ENCODE measurements at regions not wholly inside any gene's neighbourhood (a gene's known extent, or its start where the extent isn't known, plus 50 kb on each side); places are given as distances from the start of the nearest gene placed in this dataset.

DNA sequence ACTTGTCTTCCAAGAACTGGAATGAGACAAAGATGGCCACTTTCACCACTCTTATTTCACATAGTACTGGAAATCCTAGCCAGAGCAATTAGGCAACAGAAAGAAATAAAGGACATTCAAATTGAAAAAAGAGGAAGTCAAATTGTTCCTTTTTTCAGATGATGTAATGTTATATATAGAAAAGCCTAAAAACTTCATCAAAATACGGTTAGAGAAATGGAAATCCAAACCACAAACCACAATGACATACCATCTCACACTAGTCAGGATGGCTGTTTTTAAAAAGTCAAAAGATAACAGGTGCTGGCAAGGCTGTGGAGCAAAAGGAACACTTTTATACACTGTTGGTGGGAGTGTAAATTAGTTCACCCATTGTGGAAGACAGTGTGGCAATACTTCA is 113.3 kb upstream of the SPRY2 start:
- DNase-seq: no peak

GRCh38 chr13:80452279-80452678 is 111.4 kb upstream of the SPRY2 start:
- no peak for DNase-seq

GRCh38 chr13:80451641-80452040 is 110.7 kb upstream of the SPRY2 start:
- DNase-seq: no peak

DNA sequence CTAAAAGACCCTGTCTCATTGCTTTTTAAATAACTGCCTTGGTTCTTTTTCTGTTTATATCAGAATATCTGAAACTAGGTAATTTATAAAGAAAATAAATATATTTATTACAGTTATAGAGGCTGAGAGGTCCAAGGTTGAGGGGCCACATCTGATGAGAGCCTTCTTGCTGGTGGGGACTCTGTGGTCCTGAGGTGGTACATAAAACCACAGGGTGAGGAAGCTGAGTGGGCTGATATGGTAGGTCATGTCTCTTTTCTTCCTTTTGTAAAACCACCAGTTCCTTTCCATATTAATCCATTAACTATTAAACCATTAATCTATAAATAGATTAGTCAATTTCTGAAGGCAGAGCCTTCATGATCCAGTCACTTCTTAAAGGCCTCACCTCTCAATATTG is 109.5 kb upstream of the SPRY2 start:
- DNase-seq: no peak

GRCh38 chr13:80448725-80449124 is 107.8 kb upstream of the SPRY2 start:
- no peak for DNase-seq

DNA sequence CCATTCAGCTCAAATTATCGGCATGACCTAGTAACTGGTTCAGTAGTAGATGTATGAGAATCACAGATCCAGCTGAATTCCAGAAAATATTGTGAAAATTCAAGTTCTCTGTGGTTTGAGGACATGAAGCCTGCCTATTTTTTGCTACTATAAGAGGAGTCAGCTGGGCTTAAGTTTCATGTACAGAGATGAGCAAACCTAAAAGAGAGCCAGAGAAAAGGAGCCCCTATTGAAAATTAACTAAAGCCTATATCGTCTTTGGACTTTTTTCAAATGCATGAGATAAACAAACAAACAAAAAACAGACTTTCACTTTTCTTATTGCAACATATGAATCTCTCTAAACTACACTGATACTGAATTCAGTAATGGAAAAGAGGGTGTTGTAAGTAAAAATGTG is 106.8 kb upstream of the SPRY2 start:
- no peak for DNase-seq

GRCh38 chr13:80444240-80445015 is 103.5 kb upstream of the SPRY2 start:
- DNase-seq: no peak

GRCh38 chr13:80442609-80443008 is 101.7 kb upstream of the SPRY2 start:
- DNase-seq: no peak

DNA sequence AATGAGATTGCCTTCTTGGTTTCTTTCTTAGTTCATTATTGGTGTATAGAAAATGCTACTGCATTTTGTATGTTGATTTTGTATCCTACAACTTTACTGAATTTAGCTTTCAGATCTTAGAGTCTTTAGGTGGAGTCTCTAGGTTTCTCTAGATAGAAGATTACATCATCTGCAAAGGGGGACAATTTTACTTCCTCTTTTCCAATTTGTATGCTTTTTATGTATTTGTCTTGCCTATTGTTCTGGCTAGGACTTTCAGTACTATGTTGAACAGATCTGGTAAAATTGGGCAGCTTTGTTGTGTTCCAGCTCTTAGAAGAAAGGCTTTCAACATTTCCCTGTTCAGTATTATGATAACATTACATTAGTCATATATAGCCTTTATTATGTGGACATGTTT is 101.0 kb upstream of the SPRY2 start:
- no peak for DNase-seq

- DNase-seq: no peak
Measured at GRCh38 chr13:80438521-80438920, 97.6 kb upstream of the SPRY2 start.

DNA sequence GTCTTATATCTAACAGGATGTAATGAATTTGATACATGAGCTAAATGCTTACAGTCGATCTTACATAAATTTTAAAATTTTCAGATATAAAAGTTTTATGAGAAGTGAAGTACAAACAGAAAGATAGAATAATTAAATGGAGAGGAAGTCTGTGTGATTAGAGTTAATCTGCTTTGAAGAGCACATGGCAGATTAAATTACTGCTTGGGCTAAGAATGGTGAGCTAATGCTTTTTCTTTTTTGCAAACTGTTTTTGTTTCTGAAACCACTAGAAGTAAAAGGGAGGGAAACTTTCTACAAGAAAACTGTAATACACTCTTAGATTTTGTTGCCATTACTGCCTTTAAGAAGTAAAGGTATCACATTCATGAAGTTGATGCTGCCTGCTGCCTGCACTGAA is 96.3 kb upstream of the SPRY2 start:
- DNase-seq: no peak

DNA sequence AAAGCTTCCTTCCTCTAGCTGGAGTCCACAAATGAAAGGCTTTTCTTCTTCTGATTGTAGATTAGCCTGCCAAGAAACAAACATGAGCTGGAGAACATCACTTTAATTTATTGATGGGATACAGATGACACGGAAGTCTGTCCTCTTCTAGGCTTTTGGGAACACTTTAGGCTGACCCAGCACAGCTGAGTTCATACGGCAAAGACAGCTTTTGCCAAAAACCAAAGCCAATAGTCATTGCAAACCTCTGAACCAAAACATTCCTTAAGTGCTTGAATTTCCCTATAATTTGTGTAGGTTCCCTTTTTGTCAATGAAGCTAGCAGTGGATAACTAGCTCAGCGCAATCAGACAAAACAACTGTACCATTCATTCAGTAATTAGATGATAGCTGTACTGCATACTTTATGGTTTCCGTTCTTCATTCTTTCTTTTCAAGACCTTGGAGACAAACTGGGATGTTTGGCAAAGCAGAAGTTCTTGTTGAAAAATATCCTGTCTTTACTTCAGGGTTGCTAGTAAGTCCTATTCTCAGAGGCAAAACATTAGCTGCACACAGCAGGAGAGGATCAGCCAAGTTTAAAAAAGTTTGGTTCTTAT is 95.7 kb upstream of the SPRY2 start:
- DNase-seq: no peak

DNA sequence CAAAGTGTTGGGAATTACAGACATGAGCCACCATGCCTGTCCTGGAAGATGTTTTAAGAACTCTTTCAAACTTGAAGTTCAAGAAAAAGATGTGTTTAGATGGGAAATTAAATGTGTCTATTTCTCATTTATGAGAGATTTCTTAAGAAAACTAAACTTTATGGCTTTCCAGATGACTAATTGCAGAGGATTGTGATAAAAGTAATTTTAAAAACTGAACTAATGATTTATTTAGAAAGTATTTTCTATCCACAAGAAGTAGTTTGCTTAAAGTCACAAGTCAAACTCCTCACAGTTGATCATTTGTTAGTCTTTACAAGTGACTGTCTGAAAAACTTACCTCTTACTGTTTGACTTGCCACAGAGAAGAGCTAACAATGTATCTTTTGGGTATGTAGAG is 89.6 kb upstream of the SPRY2 start:
- no peak for DNase-seq

DNA sequence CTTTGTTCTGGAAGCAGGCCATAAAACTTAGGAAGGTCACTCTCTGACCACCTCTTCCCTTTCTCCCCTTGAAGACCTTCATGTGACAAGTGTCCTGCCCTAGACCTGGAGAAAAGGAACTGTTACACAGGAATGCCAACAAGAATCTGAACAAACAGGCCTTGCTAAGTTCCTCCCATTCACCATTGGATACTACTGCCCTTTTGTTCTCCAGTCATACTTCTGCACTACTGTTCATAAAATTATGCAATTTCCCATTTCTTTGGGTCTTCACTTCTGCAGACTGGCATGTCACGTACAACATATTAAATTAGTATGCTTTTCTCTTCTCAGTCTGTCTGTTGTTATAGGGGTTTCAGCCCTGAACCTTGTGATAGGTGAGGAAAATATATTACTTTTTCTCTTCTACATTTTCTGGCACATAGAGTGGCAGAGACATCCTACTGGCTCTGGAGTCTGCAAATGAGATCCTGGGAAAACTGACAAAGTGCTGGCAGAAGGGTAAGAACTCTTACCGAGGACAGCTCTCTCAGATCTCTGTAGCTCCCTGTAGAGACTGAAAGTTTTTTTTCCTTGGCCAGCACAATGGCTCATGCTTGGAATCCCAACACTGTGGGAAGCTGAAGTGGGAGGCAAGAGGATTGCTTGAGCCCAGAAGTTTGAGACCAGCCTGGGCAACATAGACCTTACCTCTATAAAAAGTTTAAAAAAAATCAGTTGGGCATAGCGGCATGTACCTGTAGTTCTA is 87.6 kb upstream of the SPRY2 start:
- no peak for DNase-seq

GRCh38 chr13:80419416-80419815 is 78.5 kb upstream of the SPRY2 start:
- DNase-seq: no peak

GRCh38 chr13:80413611-80414010 is 72.7 kb upstream of the SPRY2 start:
- no peak for DNase-seq

GRCh38 chr13:80408270-80408669 is 67.3 kb upstream of the SPRY2 start:
- DNase-seq: no peak

GRCh38 chr13:80400865-80401426 is 60.0 kb upstream of the SPRY2 start:
- no peak for DNase-seq

DNA sequence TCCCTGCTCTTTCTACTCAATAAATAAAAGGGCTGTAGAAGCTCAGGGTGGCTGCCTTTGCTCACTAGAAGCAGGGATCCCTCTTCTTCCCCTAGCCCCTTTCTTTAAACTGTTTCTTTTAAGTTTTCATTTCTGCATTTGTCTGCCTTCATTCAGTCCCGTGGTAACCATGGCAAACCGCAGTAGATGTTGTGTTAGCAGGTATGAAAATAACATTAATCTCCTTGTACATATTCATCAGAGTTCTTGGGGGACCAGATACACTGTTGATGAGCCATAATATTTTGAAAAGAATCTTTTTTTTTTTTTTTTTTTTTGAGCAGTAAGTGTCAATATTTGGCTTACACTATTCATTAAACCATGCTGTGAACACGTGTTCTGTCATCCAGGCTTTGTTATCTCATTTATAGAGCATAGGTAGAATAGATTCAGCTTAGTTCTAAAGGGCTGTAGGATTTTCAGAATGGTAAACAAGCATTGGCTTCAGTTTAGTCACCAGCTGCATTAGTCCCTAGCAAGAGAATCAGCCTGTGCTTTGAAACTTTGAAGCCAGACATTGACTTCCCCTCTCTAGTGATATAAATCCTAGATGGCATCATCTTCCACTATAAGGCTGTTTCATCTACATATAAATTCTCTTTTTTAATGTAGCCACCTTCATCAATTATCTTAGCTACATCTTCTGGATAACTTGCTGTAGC is 59.4 kb upstream of the SPRY2 start:
- no peak for DNase-seq

DNA sequence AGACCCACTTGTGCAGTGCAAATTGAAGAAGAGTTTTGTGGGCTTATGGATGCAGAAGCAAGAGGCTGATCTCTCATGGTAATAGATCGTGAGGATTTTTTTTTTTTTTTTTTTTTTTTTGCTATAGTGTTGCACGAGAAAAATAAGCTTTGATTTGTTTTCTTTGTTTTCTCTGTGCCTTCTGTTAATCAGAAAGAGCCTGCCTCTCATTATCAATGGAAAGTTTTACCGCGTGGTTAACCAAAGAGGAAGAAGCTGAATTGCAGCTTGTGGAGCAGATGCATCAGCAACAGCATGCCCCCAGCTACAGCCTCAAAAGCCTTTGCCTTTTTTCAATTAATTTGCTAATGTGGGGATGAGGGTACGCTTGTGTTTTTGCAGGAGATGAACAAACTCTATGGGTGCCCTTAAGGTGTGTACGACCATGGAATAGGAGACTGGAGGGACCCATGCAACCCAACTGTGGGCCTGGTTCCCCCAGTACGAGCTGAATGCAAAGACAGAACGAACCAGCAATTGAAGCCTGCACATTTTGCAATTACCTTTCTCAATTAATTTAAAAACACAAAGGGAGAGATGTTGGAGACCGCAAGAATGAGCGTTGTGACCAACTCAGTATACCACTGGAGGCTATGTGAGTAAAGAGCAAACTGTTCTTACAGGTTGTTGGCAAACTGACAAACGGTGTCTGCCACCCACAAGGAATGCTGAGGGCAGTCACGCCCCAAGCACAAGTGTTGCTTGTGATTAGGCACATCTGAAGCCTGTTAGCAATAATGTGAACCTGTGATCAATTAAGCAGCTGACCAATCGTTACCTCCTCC is 58.6 kb upstream of the SPRY2 start:
- no peak for DNase-seq

All from NCI-H1694 (cell line).